GM21390 (cell line): ENCODE measurements at regions not wholly inside any gene's neighbourhood (a gene's known extent, or its start where the extent isn't known, plus 50 kb on each side); places are given as distances from the start of the nearest gene placed in this dataset.
A peak's percentile ranks its signal among the peaks of the same experiment; 100 is the strongest.

Experiments
- ATAC-seq: cut with Tn5 transposase; IDR thresholded peaks from one replicate; pipeline ENCODE4 v1.9.1; 2021; ENCODE audit not compliant: unreplicated experiment

DNA sequence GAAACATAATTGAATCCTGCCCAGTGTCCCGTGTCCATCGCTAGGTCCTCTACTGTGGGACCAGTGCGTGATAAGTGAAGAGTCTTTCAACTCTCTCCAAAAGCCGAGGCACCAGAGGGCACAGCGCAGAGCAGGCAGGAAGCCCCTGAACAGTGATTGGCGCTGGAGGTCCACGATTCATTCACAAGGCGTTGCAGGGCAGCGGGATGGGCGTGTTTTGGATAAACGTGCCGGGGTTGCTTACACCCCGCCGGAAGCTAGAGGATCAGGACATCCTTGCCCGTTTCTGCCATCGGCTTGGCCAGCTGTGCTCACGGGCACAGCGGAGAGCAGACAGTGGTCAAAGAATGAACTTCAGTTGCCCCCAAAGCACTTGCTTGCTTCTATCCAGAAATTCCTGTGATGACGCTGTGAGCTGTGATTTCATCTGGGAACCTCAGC, 86.0 kb upstream of the PFKP start:
- no peak for ATAC-seq

DNA sequence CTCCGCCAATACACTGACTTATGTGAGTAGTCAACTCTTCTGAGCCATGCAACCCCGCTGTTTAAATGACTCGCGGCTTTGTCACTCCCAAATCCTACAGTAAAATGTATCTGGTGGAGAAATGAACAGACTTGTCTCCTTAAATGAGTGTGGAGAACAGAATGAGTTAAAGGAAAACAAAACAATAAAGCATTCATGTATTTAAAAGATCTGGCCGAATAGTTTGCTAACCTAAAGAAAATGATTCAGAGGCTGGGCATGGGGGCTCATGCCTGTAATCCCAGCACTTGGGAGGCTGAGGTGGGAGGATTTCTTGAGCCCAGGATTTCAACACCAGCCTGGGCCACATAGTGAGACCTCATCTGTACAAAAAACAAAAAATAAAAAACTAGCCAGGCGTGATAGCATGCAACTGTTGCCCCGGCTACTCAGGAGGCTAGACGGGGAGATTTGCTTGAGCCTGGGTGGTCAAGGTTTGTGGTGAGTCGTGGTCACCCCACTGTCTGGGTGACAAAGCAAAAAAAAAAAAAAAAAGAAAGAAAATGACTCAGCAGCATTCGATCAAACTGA, 86.5 kb upstream of the PFKP start:
- ATAC-seq: no peak

DNA sequence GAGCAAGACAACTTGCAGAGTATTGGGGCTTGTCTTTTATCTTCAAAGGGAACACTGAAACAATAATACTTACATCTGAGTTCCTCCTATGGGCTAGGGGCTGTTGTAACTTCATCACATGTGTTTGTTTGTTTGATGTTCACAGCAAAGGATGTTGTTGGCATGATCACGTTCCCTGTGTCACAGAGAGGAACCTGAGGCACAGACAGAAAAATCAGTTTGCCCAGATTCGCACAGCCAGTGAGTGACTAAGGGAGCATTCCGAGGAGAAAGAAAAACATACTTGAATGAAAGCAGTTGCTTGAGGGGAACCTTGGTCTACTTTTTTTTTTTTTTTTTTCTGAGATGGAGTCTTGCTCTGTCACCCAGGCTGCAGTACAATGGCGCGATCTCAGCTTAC, 87.2 kb upstream of the PFKP start:
- no peak for ATAC-seq

DNA sequence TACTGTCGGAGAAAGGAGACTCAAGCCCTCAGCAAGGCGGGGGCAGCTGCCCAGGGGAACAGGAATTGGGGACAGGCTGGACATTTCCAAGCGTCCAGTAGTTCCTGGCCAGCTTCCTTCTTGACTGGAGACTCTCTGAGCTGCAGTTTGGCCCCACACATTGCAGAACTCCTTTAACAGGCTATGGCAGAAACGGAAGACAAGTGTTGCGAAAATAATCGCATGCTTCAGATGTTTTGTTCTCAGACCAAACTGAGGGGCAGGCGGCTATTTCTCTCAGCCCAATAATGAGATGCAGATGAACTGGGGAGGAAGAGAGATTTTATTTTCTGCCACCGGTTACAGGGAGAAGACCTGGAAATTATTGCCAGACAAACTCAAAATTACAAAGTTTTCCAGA, 88.0 kb upstream of the PFKP start:
- no peak for ATAC-seq

DNA sequence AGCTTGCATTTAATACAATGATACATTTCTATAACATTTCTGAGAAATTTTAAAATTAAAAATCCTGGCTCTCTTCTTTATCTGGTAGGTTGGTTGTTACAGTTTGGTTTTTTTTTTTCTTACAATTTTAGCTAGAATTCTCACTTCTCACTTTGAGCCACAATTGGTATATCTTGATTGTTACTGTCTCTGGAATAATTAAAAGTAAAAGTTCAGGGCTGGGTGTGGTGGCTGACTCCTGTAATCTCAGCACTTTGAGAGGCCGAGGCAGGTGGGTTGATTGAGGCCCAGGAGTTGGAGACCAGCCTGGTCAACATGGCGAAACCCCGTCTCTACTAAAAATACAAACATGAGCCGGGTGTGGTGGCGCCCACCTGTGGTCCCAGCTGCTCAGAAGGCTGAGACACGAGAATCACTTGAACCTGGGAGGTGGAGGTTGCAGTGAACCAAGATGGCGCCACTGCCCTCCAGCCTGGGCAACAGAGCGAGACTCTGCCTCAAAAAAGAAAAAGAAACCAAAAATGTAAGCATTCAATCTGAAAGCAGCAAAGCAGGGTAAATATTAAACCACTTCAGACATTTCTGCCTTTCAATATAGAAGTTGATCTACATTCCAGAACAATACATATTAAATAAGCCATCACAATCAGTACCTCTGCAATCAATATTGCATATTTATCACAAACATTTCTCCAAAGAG, 88.6 kb upstream of the PFKP start:
- ATAC-seq: peak; percentile 51

DNA sequence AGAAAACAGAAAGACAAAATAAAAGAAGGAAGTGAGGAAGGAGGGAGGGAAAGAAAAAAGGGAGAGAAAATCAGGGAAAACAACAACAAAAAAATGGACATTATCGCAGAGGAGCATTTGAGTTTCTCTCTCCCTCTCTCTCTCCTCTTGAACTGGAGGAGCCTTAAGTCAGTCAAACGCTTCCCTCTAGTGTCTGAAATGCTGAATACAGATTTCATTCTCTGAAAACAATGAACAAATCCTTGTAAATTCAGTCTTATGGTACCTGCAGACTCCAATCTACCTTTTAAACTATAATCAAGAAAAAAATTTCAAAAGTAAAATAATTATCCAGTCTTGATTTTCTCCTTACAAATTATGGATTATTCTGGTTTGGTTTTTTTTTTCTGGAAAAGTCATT, 89.2 kb upstream of the PFKP start:
- ATAC-seq: peak; percentile 62

DNA sequence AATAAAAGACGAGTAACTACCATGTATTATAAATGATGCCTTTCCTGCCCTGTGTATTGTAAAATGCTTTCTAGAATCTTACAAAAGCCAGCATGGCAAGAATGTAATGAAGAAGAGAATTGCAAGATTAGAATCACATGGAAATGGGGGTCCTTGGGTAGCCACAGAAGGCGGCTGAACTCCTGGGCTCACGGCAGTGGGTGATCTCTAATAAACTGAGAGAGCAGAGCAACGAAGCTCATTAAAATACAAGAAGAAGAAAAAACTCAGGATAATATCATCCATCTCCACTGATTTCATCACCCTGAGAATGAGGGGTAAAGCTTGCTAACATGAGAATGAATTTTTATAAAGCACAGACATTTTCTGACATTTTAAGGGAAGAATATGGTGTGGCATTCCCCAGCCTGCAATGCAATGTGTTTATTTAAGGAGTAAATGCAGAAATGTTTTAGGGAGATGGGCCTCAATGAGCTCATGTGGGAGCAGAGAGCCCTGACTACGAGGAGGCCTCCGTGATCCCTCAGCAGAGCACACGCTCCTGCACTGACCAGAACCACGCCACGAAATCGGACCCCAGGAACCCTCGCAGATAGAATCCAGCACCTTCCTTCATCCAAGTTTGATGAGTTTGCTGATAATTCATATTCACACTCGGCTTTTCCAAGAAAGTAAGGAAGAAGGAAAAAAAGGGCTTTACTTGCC, 92.7 kb upstream of the PFKP start:
- ATAC-seq: no peak

DNA sequence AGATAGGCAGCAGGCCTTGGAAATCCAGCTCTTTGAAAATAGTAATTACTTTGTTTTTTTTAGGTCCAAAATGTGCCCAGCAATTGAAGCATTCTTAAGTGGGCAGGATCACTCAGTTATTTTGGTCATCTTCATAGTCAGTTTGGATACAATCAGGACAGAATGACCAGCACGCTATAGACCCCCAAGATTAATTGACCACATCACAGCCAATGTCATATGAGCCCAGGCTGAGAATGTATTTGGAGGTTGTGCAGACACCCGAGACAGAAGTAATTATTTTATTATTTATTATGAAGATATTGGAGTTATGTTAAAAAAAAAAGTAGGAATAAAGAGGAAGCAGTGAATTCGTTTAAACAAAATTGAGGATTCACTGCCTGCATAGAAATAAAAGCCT, 93.3 kb upstream of the PFKP start:
- ATAC-seq: no peak

DNA sequence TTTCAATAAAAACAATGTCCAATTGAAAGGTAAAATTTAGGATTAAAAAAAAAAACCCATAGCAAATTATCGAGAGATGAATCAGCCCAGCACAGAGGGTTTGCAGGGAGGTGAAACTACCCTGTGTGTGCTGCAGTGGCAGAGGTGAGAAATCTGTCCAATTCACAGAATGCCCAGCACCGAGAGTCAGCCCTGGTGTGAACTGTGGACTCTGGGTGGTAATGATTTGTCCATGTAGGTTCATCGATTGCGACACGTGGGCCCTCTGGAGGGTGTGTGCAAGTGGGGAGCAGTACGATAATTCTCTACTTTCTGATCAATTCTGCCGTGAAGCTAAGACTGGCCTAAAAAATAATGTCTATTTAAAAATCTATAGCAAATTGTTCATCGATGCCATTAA, 94.5 kb upstream of the PFKP start:
- ATAC-seq: no peak

DNA sequence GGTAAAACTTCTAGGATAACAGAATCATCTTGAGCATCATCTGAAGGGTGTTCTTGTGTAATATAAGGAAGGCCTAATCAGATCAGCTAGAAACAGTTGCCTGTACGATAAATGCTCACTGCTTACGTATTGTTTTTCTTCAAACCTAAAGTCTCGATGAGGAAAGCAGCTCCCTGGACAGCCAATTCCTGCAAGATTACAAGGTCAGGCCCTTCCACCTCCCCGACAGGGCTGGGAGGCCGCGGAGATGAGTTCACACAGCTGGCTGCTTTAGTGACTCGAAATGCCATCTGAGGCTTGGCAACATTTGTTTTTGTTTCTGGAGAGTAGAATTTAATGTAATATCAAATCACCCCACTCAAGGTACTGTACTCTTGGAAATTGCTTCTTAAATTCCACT, 95.1 kb upstream of the PFKP start:
- ATAC-seq: no peak

DNA sequence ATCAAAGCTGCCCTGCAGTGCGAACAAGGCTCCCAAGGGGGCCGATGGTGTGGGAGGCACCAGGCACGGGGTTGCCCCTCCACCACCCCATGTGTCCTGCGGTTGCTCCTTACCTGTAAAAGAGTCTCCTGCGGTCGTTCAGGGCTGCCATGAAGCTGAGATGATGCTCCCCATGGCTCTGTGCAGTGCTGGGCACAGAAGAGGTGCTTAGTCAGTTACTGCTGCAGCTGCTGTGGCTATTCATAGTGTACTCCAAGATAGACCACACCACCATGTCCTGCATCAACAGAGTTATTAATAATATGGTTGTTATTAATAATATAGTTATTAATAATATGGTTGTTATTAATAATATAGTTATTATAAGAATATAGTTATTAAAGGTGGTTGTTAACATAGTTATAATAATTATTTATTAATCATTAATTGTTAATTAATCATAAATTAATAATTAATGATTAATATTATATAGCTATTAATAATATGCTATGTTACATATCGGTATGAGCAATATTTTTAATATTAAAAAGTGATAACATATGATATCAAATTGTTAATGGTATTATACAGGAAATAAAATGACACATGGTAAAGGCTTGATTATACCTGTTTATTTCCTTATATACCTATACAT, 97.0 kb upstream of the PFKP start:
- ATAC-seq: no peak

DNA sequence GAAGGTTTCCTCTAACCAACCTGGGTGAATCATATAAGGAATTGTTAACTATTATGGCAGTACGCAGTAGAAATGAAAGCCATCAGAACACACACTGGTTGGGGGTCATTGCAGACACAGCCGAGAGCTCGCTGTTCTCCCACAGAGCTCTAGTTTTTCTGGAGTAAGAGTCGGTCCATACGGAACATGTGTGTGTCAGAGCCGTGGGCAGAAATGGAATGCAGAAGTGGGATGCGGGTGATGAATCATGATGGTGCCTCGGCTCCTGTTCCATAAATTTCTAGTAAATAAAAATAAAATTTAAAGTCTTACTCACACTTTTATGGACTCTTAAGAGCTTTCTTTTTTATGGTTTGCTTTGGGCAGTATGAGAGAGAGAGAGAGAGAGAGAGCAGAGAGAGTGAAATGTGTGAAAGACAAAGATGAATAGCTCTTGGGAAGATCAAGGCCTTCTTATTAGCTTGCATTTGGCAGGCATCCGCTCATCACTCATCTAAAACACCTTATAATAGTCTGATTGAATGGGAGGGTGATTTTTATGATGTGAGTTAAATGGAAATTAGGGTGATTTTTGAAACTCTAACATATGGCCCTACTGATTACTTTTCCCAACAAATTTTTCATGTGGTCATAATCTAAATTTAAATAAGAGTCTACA, 98.8 kb upstream of the PFKP start:
- ATAC-seq: no peak

DNA sequence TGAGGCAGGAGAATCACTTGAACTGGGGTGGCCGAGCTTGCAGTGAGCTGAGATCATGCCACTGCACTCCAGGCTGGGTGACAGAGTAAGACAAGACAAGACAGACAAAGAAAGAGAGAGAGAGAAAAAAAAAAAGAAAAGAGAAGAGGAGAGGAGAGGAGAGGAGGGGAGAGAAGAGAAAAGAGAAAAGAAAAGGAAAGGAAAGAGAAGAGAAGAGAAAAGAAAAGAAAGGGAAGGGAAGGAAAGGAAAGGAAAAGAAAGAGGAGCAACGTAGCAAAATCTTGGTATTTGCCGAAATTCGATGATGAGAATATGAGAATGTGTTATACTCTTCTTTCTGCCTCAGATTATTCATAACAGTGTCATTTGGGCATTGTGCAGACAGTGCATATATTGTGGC, 101.2 kb upstream of the PFKP start:
- ATAC-seq: no peak

DNA sequence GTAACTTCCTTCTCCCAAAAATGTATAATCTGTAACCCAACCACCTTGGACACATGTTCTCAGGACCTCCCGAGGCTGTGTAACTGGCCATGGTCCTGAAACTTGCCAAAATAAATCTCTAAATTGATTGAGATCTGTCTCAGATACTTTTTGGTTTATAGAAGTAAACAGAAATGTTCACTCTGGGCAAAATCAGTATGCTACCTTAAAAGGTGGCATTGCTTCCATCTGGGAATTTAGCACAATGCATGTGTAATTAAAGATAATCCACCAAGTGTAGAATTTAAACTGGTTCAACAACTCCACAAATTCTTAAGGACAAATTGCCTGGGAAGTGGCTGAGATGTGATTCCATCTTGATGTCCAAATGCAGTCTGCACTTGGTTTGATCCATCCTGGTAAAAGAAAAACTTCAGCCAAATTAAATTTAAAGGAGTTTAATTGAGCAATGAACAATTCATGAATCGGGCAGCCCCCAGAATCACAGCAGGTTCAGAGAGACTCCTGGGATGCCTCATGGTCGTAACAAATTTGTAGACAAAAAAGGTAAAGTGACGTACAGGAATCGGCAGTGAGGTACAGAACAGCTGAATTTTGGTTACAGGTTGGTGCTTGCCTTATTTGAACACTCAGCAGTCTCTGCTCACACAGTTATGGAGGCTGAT, 102.6 kb upstream of the PFKP start:
- ATAC-seq: no peak

DNA sequence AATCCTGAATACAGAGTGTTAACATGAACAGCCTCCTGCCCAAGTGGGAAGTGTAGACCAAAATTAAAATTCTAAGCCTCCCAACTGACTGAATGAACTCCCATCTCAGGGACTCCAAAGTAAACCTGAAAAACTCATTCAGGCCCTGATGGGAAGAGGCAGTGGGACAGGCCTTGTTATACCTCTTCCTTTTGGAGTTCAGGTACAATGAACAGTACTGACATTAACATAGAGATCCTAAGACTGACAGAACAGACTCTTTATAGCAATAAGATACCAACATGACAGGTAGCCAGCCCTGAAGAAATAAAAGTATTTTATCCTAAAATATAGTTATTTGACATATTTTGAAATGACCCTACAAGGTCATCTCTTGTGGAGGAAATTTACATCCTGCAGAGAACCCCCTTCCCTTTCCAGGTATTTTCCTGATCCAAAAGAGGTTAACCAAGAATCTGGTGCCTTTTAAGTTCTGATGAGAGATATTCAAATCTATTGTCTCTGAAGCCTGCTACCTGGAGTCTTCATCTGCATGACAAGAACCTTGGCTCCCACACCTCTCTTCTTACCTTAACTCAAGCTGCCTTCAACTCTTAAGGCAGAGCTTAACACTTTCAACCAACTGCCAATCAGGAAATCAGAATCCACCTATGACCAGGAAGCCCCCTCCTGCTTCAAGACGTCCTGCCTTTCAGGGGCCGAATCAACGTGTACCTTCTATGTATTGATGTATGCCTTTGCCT, 103.3 kb upstream of the PFKP start:
- ATAC-seq: no peak

DNA sequence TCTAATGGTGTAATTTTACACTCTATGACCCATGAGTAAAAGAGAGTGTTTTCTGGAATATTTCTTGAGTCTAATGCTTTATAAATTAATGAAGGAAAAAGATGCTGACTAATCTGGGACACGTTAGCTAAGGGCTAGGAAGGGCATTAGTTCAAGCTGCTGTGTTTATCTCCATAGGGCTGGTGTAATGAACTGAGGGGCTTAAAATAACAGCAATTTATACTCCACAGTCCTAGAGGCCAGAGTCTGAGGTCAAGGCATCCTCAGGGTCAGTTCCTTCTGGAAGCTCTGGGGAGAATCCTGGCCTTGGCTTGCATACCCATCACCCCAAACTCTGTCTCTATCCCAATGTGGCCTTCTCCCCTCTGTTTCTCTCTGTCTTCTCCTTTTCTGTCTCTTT, 105.2 kb upstream of the PFKP start:
- ATAC-seq: no peak

DNA sequence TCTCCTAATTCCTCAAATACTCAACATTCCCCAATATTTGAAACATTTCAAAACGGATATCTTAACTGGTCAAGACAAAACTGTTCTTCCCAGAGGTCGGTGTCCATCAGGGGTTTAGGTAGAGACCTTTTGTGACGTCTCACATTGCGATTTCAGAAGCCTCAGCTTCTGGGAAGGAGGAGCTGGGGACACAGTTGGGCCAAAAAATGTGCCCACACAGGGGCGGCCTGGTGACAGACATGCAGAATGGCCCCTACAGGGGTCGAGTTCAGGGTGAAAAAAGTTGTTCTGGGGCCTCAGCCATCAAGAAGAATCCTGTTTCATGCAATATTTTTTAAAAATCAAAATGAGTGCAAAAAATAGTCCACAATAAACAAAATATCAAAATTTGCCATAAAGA, 108.7 kb upstream of the PFKP start:
- no peak for ATAC-seq

DNA sequence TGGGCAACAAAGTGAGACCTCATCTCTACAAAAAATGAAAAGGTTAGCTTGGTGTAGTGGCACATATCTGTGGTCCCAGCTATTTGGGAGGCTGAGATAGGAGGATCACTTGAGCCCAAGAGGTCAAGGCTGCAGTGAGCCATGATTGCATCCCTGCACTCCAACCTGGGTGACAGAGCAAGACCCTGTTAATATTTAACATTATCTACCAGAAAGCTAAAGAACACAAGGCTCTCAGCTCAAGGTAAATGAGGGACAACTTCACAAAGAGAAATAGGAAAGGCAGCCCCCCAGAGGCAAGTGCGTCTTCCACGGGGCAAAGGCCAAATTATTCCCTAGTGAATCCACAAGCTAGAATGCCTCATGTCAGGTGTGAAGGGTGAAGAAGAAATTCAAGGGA, 109.6 kb upstream of the PFKP start:
- no peak for ATAC-seq

DNA sequence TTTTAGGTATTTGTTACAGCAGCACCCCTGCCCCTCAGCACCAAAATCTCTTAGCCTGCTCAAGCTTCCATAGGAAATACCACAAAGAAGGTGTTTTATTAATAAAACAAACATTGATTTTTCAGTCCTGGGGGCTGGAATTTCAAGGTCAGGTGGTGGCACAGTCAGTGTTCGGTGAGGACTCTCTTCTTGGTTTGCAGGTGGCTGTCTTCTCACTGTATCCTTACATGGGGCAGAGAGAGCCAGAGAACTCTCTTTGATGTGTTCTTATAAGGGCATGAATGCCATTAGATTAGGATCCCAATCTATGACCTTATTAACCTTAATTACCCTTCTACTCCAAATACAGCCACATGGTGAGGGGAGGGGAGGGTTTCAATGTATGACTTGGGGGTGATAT, 112.3 kb upstream of the PFKP start:
- ATAC-seq: no peak

DNA sequence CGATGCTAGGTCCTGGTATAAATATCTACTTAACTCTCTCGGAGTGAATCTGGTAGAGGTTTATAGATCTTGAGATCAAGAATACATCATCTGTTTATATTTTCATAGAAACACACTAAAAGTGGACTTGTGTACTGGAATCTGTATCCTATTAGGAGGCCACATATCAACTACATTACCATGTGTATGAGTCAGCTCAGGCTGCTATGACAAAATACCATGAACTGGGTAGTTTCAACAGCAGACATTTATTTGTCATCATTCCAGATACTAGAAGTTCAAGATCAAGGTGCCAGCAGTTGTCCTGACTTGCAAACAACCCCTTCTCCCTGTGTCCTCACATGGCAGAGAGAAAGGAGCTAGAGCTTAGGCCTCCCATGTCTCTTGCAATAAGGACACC, 113.9 kb upstream of the PFKP start:
- ATAC-seq: no peak
